Vagina (tissue), 2 donors: ENCODE measurements at regions not wholly inside any gene's neighbourhood (a gene's known extent, or its start where the extent isn't known, plus 50 kb on each side); places are given as distances from the start of the nearest gene placed in this dataset.
A peak's percentile ranks its signal among the peaks of the same experiment; 100 is the strongest.

ENCODE experiments used
- POLR2A ChIP-seq, 2 donors: fragments of 450-650 bp; IDR thresholded peaks; one replicate each; pipeline ENCODE4 v1.6.1; 2017; ENCODE audit warnings: antibody characterized with exemption in 2 of 2, mild to moderate bottlenecking in 2 of 2, moderate library complexity in 2 of 2
- TF ChIP-seq, protein P1 (sequence below), 3 experiments: fragments of 450-650 bp in 2 of 3; fragments of 200-600 bp in 1 of 3; sonication (generic) in 1 of 3; IDR thresholded peaks; one replicate each; pipeline ENCODE4 v1.5.1; 2017 to 2019; ENCODE audit warnings: antibody characterized with exemption in 3 of 3, mild to moderate bottlenecking in 2 of 3, moderate library complexity in 2 of 3

DNA sequence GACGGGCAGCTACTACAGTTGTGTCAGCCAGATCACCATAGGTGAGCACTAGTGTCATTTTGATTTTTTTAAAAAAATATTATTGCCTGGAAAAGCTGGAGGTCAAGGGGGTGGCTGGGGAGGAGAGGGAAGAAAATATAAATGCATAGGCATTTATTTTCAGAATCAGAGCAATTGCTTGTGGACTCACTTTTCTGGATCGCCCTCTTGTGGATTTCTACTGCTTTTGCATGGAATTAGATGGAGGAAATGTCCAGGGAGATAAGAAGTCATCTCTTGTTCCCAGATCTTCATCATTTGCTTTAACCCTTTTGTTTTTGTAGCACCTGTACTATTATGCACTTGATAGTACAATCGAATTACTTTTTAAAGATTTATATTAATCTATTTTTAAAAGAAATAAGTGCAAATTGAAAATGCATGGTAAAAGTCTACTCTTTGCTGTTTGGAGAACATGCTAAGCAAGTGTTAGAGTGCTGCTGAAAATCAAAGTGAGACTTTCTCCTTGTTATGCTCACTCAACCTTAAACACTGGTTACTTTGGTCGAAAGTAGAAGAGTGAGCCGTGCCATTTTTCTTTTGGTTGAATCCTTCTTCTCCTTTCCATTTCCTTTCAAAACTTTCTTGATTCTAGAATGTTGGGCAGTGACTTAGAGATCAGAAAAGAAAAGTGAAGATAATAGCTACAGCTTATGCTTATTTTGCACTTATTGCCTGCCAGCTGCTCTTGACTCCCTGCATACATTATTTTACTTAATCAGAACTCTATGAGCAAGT is 60.6 kb upstream of the ANO4 start:
- TF ChIP-seq POLR2A (IDR thresholded peaks at IDR 0.05), result no peak
- TF ChIP-seq, protein P1, sequence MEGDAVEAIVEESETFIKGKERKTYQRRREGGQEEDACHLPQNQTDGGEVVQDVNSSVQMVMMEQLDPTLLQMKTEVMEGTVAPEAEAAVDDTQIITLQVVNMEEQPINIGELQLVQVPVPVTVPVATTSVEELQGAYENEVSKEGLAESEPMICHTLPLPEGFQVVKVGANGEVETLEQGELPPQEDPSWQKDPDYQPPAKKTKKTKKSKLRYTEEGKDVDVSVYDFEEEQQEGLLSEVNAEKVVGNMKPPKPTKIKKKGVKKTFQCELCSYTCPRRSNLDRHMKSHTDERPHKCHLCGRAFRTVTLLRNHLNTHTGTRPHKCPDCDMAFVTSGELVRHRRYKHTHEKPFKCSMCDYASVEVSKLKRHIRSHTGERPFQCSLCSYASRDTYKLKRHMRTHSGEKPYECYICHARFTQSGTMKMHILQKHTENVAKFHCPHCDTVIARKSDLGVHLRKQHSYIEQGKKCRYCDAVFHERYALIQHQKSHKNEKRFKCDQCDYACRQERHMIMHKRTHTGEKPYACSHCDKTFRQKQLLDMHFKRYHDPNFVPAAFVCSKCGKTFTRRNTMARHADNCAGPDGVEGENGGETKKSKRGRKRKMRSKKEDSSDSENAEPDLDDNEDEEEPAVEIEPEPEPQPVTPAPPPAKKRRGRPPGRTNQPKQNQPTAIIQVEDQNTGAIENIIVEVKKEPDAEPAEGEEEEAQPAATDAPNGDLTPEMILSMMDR (IDR thresholded peaks at IDR 0.05), result peak in 1 of 3 experiments; percentile 31
